Esophagus muscularis mucosa (tissue), 4 donors: ENCODE measurements at regions not wholly inside any gene's neighbourhood (a gene's known extent, or its start where the extent isn't known, plus 50 kb on each side); places are given as distances from the start of the nearest gene placed in this dataset.

Source experiments
- DNase-seq: peaks from one replicate; pipeline ENCODE4 v3.0.0-alpha.2; 2017; ENCODE audit errors: extremely low spot score
- H3K27ac ChIP-seq, 4 donors: fragments of 200-600 bp; sonication (generic); replicated peaks in 1 of 4; 1 replicate in 3 of 4; 2 replicates in 1 of 4; pipeline ENCODE4 v1.5.1; 2016 to 2019; ENCODE audit warnings: mild to moderate bottlenecking in 1 of 4
- H3K27me3 ChIP-seq, 4 donors: fragments of 200-600 bp; sonication (generic); one replicate each; pipeline versions ENCODE4 v1.5.1 to v1.6.0; 2016 to 2019
- H3K36me3 ChIP-seq, 4 donors: fragments of 200-600 bp; sonication (generic); one replicate each; pipeline ENCODE4 v1.5.1; 2016 to 2019
- H3K4me1 ChIP-seq, 4 donors: fragments of 200-600 bp; sonication (generic); one replicate each; pipeline ENCODE4 v1.5.1; 2016 to 2019
- H3K4me3 ChIP-seq, 4 donors: fragments of 200-600 bp; sonication (generic); 1 replicate in 2 of 4; 2 replicates in 2 of 4; pipeline ENCODE4 v1.5.1; 2016 to 2019; ENCODE audit warnings: mild to moderate bottlenecking in 4 of 4, moderate library complexity in 1 of 4
- H3K9me3 ChIP-seq, 4 donors: fragments of 200-600 bp; sonication (generic); 1 replicate in 3 of 4; 2 replicates in 1 of 4; pipeline ENCODE4 v1.5.1; 2016 to 2019
- CTCF ChIP-seq, 3 experiments: fragments of 200-600 bp in 2 of 3; fragments of 450-650 bp in 1 of 3; sonication (generic) in 2 of 3; IDR thresholded peaks; one replicate each; pipeline ENCODE4 v1.5.1; 2017 to 2019; ENCODE audit warnings: antibody characterized with exemption in 3 of 3, mild to moderate bottlenecking in 2 of 3, moderate library complexity in 1 of 3
- EP300 ChIP-seq: sonication (generic); formaldehyde crosslinking; IDR thresholded peaks from one replicate; pipeline ENCODE4 v1.6.1; 2017; ENCODE audit warnings: antibody characterized with exemption
- POLR2A ChIP-seq: fragments of 450-650 bp; IDR thresholded peaks from one replicate; pipeline ENCODE4 v1.6.1; 2017; ENCODE audit warnings: antibody characterized with exemption, moderate library complexity, mild to moderate bottlenecking, low read depth
- POLR2AphosphoS5 ChIP-seq, 2 donors: sonication (generic); formaldehyde crosslinking; IDR thresholded peaks; one replicate each; pipeline ENCODE4 v1.6.1; 2017; ENCODE audit warnings: antibody characterized with exemption in 2 of 2
- WGBS: methylation state at CpG from one replicate; pipeline ENCODE4 v1.1.5; 2018; 5-methylcytosine and 5-hydroxymethylcytosine counted together
- intact Hi-C: fragments of 100-400 bp; cut with DNase I; formaldehyde crosslinking; loops from one replicate; pipeline ENCODE4 v1.15.1; 2023

GRCh38 chr14:28001002-28001401, 765.6 kb upstream of the FOXG1 start:
- WGBS, result 80% methylated on average over 5 of the region's 5 CpGs
- H3K4me1 ChIP-seq, result no peaks in the 10 kb centered on the region
- H3K27me3 ChIP-seq, result no peaks in the 10 kb centered on the region
- H3K36me3 ChIP-seq, result no peaks in the 10 kb centered on the region
- intact Hi-C loops, result no loop called here
- TF ChIP-seq POLR2AphosphoS5 (IDR thresholded peaks at IDR 0.05), result no peak
- no peak for TF ChIP-seq CTCF (IDR thresholded peaks at IDR 0.05)
- no peak for TF ChIP-seq EP300
- no peak for TF ChIP-seq POLR2A
- no peak for DNase-seq
- H3K4me3 ChIP-seq, result no peak overlapping the region
- peaks cover 0 to 7% (median 0%) of the 10 kb centered on the region in 4 donors for H3K9me3 ChIP-seq
- H3K27ac ChIP-seq, result no peak overlapping the region

GRCh38 chr14:28012629-28013415, 753.8 kb upstream of the FOXG1 start:
- intact Hi-C loops, result no loop called here
- Histone ChIP-seq H3K36me3 (no peaks in the 10 kb centered on the region), H3K27ac (no peak overlapping the region), H3K27me3 (no peaks in the 10 kb centered on the region), H3K4me3 (no peak overlapping the region), H3K4me1 (no peaks in the 10 kb centered on the region), H3K9me3 (no peaks in the 10 kb centered on the region)
- 70% methylated on average over 6 of the region's 6 CpGs for WGBS
- TF ChIP-seq CTCF (IDR thresholded peaks at IDR 0.05), result no peak
- no peak for TF ChIP-seq POLR2AphosphoS5 (IDR thresholded peaks at IDR 0.05)
- no peak for TF ChIP-seq POLR2A
- no peak for TF ChIP-seq EP300
- DNase-seq, result no peak

GRCh38 chr14:28020112-28020511, 746.5 kb upstream of the FOXG1 start:
- no peaks in the 10 kb centered on the region for H3K27me3 ChIP-seq
- no peak for DNase-seq
- H3K27ac ChIP-seq, result no peak overlapping the region
- H3K9me3 ChIP-seq, result no peaks in the 10 kb centered on the region
- H3K36me3 ChIP-seq, result no peaks in the 10 kb centered on the region
- no peak overlapping the region for H3K4me3 ChIP-seq
- intact Hi-C loops, result no loop called here
- WGBS, result 75% methylated on average over 2 of the region's 2 CpGs
- TF ChIP-seq POLR2A, result no peak
- no peak for TF ChIP-seq CTCF (IDR thresholded peaks at IDR 0.05)
- no peak for TF ChIP-seq POLR2AphosphoS5 (IDR thresholded peaks at IDR 0.05)
- TF ChIP-seq EP300, result no peak
- no peaks in the 10 kb centered on the region for H3K4me1 ChIP-seq

GRCh38 chr14:28023853-28024252, 742.7 kb upstream of the FOXG1 start:
- intact Hi-C loops, result no loop called here
- no peaks in the 10 kb centered on the region for H3K36me3 ChIP-seq
- no peaks in the 10 kb centered on the region for H3K9me3 ChIP-seq
- no peaks in the 10 kb centered on the region for H3K27me3 ChIP-seq
- 72% methylated on average over 1 of the region's 1 CpG for WGBS
- no peaks in the 10 kb centered on the region for H3K4me1 ChIP-seq
- no peak overlapping the region for H3K27ac ChIP-seq
- TF ChIP-seq EP300, result no peak
- no peak for TF ChIP-seq POLR2A
- TF ChIP-seq CTCF (IDR thresholded peaks at IDR 0.05), result no peak
- no peak for TF ChIP-seq POLR2AphosphoS5 (IDR thresholded peaks at IDR 0.05)
- no peak for DNase-seq
- no peak overlapping the region for H3K4me3 ChIP-seq

GRCh38 chr14:28052251-28052650, 714.3 kb upstream of the FOXG1 start:
- no peaks in the 10 kb centered on the region for H3K36me3 ChIP-seq
- no peaks in the 10 kb centered on the region for H3K9me3 ChIP-seq
- H3K4me1 ChIP-seq, result no peaks in the 10 kb centered on the region
- no peak for TF ChIP-seq POLR2AphosphoS5 (IDR thresholded peaks at IDR 0.05)
- TF ChIP-seq POLR2A, result no peak
- no peak for TF ChIP-seq CTCF (IDR thresholded peaks at IDR 0.05)
- no peaks in the 10 kb centered on the region for H3K27me3 ChIP-seq
- 76% methylated on average over 3 of the region's 3 CpGs for WGBS
- H3K27ac ChIP-seq, result no peak overlapping the region
- no peak for DNase-seq
- no peak overlapping the region for H3K4me3 ChIP-seq
- intact Hi-C loops, result no loop called here
